GM19351 (cell line): ENCODE measurements at regions not wholly inside any gene's neighbourhood (a gene's known extent, or its start where the extent isn't known, plus 50 kb on each side); places are given as distances from the start of the nearest gene placed in this dataset.

ENCODE experiments used
- ATAC-seq: cut with Tn5 transposase; IDR thresholded peaks from one replicate; pipeline ENCODE4 v1.9.1; 2021; ENCODE audit warnings: mild to moderate bottlenecking, moderate library complexity; ENCODE audit not compliant: unreplicated experiment

DNA sequence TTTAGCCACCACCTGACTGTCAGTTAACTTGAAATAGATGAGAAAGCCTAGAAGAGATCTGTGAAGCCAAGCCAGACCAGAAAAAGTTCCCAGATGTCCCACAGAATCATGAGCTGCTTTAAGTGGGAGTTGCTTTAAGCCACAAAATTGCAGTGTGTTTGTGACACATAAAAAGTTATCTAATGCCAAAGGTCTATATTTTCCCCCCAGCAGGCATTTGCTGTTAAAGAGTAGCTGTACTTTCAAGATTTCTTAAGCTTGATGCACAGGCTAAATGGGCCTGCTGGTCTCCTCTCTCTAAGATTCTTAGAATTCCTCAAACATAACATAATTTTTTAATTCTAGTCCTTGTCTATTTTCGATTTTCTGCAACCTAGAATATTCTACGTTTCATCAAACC lies 825.7 kb downstream of the FAM181B start:
- no peak for ATAC-seq

DNA sequence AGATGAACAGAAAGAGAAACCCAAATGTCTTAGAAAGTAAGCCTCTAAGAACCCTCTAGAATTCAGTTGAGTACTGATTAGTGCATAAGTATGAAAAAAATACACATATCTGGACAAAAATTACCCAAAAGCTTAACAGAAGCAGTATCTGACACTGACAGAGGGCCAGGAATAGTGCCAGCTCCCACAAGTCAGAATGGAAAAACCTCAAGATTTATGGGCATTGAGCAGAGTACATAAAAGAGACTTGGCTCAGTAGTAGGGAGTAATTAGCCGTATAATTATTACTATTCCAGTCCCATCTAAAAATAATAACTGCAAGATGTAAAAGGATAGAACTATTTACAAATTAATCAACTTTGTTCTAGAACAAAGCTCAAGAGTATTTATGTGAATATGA lies 834.5 kb downstream of the FAM181B start:
- ATAC-seq, result no peak

- no peak for ATAC-seq
Measured at GRCh38 chr11:81897639-81898038, 836.0 kb downstream of the FAM181B start.

GRCh38 chr11:81895258-81895657 lies 838.4 kb downstream of the FAM181B start:
- no peak for ATAC-seq

- no peak for ATAC-seq
Measured at GRCh38 chr11:81892770-81893635, 840.7 kb downstream of the FAM181B start.

- no peak for ATAC-seq
Measured at GRCh38 chr11:81888391-81888790, 845.3 kb downstream of the FAM181B start.

DNA sequence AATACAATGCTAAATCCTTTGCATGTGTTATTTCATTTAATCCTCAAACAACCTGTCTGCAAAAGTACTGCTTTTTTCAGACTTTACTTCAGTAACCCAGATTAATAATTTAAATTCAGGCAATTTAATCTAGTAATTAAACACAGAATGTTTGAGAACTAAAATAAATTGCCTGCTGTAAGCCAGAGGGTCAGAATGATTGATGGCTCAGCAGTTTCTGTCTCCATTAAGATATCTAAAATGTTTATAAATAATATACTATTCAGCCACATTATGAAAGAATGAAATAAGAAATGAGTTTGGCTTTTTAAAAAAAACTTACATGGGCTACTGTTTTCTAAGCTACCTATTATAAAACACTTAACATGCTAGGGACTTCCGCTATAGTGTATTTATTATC lies 846.0 kb downstream of the FAM181B start:
- no peak for ATAC-seq

DNA sequence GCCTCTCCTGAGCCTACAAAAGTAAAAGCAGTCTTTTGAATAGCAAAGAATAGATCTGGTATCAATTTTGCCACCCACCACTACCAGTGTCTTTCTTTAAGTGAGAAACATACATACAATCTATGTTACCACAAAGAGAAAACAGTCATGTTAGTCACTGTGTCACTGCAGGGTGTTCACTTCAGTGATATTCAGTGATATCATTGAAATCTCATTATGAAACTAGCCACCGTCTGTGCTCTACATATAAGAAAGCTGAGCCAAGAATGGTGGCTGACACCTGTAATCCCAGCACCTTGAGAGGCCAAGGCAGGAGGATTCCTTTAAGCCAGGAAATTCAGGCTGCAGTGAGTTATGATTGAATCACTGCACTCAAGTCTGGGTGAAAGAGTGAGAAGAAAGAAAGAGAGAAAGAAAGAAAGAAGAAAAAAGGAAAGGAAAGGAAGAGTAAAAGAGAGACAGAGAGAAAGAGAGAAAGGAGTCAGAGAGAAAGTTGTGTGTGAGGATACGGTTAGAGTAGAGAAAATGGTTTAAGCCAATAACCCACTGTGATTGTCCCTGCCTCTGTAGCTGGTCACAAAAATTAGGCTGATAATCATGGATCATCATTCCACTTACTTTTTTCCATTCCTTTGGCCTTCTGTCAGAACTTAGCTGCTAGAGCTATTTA lies 847.1 kb downstream of the FAM181B start:
- ATAC-seq, result no peak

DNA sequence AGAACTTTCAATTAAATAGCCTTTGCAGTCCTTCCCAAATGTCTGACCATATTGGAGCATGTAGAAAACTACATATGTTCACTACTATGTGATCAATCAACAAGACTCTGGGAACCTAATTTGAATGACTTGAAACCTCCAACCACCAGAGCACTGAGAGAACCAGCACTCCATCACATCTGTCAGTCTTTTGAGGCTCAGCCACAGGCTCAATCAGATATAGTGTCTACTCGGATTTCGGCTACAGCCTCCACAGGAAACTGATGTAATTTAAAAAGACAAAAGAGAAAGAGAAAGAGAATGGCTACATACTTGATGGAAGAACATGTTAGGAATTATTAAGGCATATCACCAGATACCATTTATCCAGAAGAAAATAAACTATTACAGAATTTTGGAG lies 859.0 kb downstream of the FAM181B start:
- peak; percentile 41 for ATAC-seq

- ATAC-seq, result no peak
Measured at GRCh38 chr11:81870815-81871214, 862.8 kb downstream of the FAM181B start.

GRCh38 chr11:81870066-81870412 lies 863.6 kb downstream of the FAM181B start:
- ATAC-seq, result peak; percentile 59

DNA sequence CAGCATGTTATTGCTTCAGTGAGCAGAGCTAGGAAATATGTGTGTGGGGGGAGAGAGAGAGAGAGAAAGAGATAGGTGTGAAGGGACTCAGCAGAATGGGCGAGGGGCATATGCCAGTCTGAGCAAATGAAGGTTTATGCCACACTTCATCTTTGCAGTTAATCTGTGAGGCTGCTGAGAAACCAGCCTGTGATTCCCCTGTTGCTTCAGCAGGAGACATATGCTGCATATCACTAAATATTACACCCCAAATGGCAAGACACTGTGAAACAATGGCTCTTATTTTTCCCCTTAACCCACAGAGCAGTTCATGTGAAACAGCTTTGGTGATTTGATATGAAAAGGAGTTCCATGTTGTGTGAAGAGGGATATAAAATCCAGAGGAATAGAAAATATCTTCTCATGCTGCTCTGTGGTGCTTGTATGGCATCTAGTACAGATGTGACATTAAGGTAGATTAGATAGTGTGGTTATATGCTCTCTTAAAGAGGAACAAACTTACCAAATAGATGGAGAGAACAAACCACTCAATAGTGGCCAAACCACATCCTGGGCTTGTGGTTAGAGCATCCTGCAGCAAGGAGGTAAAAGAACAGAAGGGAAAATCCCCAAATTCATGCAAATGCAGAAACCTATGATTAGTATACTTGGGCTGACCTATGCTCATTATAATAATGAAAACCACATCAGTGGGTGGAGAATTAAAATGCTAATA lies 864.2 kb downstream of the FAM181B start:
- peak; percentile 87 for ATAC-seq

GRCh38 chr11:81866896-81867295 lies 866.8 kb downstream of the FAM181B start:
- ATAC-seq, result no peak

DNA sequence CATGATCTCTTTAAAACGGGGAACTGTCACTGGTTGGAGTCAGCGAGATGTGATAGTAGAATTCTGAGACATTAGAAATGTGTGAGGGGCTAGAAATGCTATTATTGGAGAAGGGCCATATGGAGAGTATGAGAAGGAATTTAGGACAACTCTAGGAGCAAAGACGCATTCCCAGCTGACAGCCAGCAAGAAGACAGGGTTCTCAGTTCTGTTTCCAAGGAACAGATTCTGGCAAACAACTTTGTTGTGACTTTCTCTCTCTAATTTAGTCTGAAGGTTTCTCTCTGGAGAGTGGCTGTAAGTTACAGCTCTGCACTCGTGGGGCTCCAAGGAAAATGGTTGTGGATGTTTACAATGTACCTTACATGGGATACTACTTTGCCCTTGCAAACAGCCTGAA lies 876.3 kb downstream of the FAM181B start:
- no peak for ATAC-seq

- no peak for ATAC-seq
Measured at GRCh38 chr11:81853791-81854190, 879.9 kb downstream of the FAM181B start.

DNA sequence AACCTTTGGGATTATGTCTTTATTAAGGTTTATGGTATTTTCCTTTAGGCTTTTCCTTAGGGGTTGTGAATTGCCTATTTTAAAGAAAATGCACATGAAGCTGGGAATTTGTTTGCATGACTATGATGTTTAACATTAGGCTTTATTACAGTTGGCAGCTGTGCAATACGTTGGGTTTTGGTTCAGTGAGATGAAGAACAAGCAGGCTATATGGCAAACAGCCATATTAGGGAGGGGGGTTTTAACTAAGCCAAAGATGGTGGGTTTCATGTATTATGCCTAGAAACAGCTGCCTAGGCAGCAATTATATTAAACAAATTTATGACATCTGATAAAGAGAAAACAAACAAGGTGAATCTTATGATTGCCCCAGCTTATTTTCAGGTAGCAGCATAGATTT lies 880.8 kb downstream of the FAM181B start:
- no peak for ATAC-seq

GRCh38 chr11:81840380-81840779 lies 893.3 kb downstream of the FAM181B start:
- ATAC-seq, result no peak

DNA sequence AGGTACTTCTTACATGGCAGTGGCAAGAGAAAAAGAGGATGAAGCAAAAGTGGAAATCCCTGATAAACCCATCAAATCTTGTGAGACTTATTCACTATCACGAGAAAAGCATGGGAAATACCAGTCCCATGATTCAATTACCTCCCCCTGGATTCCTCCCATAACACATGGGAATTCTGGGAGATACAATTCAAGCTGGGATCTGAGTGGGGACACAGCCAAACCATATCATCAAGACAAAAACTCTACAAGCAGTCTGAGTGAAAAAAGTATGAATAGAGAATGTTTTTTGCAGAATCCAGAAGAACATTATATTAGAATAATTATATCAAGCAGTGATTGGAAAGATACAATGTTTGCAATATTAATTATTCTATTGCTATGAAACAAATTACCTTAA lies 893.7 kb downstream of the FAM181B start:
- no peak for ATAC-seq

GRCh38 chr11:81839016-81839415 lies 894.6 kb downstream of the FAM181B start:
- no peak for ATAC-seq

- no peak for ATAC-seq
Measured at GRCh38 chr11:81829976-81830375, 903.7 kb downstream of the FAM181B start.

DNA sequence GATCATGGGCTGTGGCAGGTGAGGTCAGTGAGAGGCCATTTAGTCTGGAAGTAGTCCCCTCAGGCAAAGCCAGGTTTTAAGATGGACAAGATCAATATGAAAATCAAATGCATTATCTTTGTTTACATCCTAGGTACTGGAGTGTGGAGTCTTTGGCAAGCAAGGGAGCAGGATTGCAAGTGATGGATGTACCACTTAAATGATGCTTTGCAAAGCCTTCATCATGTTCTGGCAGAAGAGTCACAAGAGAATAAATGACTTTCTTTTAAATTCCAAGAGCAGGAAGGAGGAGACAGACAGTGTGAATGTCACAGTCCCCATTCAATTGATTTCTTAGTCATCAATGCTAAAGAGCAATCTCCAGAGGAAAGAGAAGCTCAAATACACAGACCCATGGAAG lies 908.3 kb downstream of the FAM181B start:
- ATAC-seq, result no peak

- ATAC-seq, result no peak
Measured at GRCh38 chr11:81819462-81819861, 914.2 kb downstream of the FAM181B start.
